Transverse colon (tissue), 4 donors: ENCODE measurements at regions not wholly inside any gene's neighbourhood (a gene's known extent, or its start where the extent isn't known, plus 50 kb on each side); places are given as distances from the start of the nearest gene placed in this dataset.

Experiments used
- DNase-seq: peaks from one replicate; pipeline ENCODE4 v3.0.0-alpha.2; 2019
- H3K27ac ChIP-seq, 4 donors: fragments of 200-600 bp; sonication (generic); 2 replicates each; pipeline ENCODE4 v1.5.1; 2016 to 2018; ENCODE audit warnings: inconsistent platforms in 4 of 4
- H3K27me3 ChIP-seq: fragments of 200-600 bp; sonication (generic); 2 replicates; pipeline ENCODE4 v1.5.1; 2017; ENCODE audit warnings: inconsistent platforms
- H3K36me3 ChIP-seq, 4 donors: fragments of 200-600 bp; sonication (generic); 2 replicates each; pipeline ENCODE4 v1.5.1; 2017 to 2019; ENCODE audit warnings: inconsistent platforms in 4 of 4
- H3K4me1 ChIP-seq, 4 donors: fragments of 200-600 bp; sonication (generic); 2 replicates each; pipeline ENCODE4 v1.5.1; 2017 to 2020; ENCODE audit warnings: inconsistent platforms in 4 of 4
- H3K4me3 ChIP-seq, 4 donors: fragments of 200-600 bp; sonication (generic); 1 replicate in 1 of 4; 2 replicates in 3 of 4; pipeline versions ENCODE4 v1.5.1 to v1.6.1; 2017 to 2019; ENCODE audit warnings: inconsistent platforms in 4 of 4
- H3K9me3 ChIP-seq, 2 donors: fragments of 200-600 bp; sonication (generic); 2 replicates each; pipeline ENCODE4 v1.5.1; 2017 to 2019; ENCODE audit warnings: inconsistent platforms in 2 of 2
- EP300 ChIP-seq: sonication (generic); formaldehyde crosslinking; IDR thresholded peaks from one replicate; pipeline ENCODE4 v1.6.1; 2017; ENCODE audit warnings: antibody characterized with exemption, low read depth
- POLR2A ChIP-seq: fragments of 450-650 bp; IDR thresholded peaks from one replicate; pipeline ENCODE4 v1.6.1; 2016; ENCODE audit warnings: antibody characterized with exemption, mild to moderate bottlenecking, moderate library complexity
- POLR2AphosphoS5 ChIP-seq, 3 donors: sonication (generic); formaldehyde crosslinking; IDR thresholded peaks; one replicate each; pipeline ENCODE4 v1.6.1; 2016; ENCODE audit warnings: antibody characterized with exemption in 3 of 3
- WGBS, 2 donors: methylation state at CpG; one replicate each; pipeline ENCODE4 v1.1.5; 2018; ENCODE audit warnings: low coverage in 1 of 2; 5-methylcytosine and 5-hydroxymethylcytosine counted together
- in situ Hi-C, 4 donors: fragments of 200-750 bp; cut with MboI; loops; one replicate each; pipeline versions ENCODE4 v1.15.0 to v1.15.1; 2017; ENCODE audit warnings: low sequenced_read_pairs in 3 of 4, low pct_ligation_motif_present in 1 of 4, low pct_unique_long_range_greater_than_20kb in 1 of 4
- intact Hi-C: fragments of 100-400 bp; cut with DNase I; formaldehyde crosslinking; loops from one replicate; pipeline ENCODE4 v1.15.1; 2023; ENCODE audit warnings: low total_unique reads
- TF ChIP-seq, protein P1 (sequence below), 5 experiments: fragments of 200-600 bp in 3 of 5; fragments of 450-650 bp in 2 of 5; sonication (generic) in 3 of 5; IDR thresholded peaks; 1 replicate in 2 of 5; 2 replicates in 3 of 5; pipeline ENCODE4 v1.5.1; 2016 to 2017; ENCODE audit warnings: antibody characterized with exemption in 5 of 5, inconsistent platforms in 3 of 5, mild to moderate bottlenecking in 2 of 5, moderate library complexity in 1 of 5

DNA sequence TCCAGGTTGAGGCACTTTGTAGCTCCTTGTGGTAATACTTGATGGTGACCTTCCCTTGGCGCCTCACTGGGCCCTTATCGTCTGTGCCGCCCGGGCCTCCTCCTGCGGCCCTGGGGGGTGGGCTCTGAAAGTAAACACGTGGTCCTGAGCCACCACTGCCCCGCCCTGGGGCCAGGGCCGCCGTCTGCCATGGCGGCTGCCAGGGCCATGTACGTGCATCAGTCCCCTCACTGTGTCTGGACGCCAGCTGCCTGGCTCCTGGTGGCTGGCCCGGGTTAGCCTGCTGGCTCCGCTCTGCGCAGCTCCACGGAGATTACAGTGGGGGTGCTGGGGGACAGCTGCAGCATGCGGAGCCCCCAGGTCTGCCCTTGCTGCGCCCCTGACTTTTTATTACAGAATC lies 81.8 kb upstream of the CENPW start:
- intact Hi-C loops (no loop called here), in situ Hi-C loops (no loop called here)
- no peaks in the 10 kb centered on the region for H3K27me3 ChIP-seq
- H3K36me3 ChIP-seq = no peaks in the 10 kb centered on the region
- WGBS, 2 donors = 96 to 100% methylated on average over 5 to 18 of the region's 18 CpGs
- H3K9me3 ChIP-seq = peaks cover 3 to 4% of the 10 kb centered on the region in 2 donors
- no peak for DNase-seq
- no peaks in the 10 kb centered on the region for H3K4me1 ChIP-seq
- H3K27ac ChIP-seq = no peak overlapping the region
- no peak for TF ChIP-seq POLR2AphosphoS5 (IDR thresholded peaks at IDR 0.05)
- TF ChIP-seq, protein P1, sequence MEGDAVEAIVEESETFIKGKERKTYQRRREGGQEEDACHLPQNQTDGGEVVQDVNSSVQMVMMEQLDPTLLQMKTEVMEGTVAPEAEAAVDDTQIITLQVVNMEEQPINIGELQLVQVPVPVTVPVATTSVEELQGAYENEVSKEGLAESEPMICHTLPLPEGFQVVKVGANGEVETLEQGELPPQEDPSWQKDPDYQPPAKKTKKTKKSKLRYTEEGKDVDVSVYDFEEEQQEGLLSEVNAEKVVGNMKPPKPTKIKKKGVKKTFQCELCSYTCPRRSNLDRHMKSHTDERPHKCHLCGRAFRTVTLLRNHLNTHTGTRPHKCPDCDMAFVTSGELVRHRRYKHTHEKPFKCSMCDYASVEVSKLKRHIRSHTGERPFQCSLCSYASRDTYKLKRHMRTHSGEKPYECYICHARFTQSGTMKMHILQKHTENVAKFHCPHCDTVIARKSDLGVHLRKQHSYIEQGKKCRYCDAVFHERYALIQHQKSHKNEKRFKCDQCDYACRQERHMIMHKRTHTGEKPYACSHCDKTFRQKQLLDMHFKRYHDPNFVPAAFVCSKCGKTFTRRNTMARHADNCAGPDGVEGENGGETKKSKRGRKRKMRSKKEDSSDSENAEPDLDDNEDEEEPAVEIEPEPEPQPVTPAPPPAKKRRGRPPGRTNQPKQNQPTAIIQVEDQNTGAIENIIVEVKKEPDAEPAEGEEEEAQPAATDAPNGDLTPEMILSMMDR (IDR thresholded peaks at IDR 0.05) = no peak
- TF ChIP-seq POLR2A = no peak
- no peak for TF ChIP-seq EP300
- no peak overlapping the region for H3K4me3 ChIP-seq

DNA sequence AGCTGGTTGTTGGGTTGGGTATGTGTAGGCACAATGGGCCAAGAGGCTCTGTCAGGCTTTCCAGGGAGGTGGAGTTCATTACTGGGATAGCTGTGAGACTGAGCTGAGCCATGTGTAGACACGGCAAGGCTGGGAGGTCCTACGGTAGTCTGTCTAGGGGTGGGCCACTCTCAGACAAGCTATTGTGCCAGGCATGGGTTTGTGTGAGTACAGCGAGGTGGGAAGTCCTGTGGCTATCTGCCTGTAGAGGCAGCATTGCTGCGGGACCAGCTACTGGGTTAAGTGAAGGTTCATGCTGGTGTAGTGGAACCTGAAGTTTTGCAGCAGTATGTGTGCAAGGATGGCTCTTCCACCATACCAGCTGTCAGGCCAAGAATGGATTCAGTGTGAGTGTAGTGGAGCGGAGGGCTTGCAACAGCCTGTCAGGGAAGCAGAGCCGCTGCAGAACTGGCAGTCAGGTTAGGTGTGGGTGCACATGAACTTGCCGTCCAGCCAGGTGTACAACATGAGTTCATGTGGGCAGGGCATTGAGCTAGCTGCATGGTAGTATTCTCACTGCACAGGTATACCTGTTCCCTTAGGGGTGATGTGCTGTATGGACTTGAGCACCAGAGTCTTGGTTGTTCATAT lies 78.0 kb upstream of the CENPW start:
- H3K9me3 ChIP-seq = peaks cover 3 to 4% of the 10 kb centered on the region in 2 donors
- DNase-seq = no peak
- H3K4me1 ChIP-seq = peaks cover 0 to 6% (median 0%) of the 10 kb centered on the region in 4 donors
- in situ Hi-C loops (no loop called here), intact Hi-C loops (no loop called here)
- H3K4me3 ChIP-seq = no peak overlapping the region
- TF ChIP-seq POLR2A (no peak), EP300 (no peak), POLR2AphosphoS5 (IDR thresholded peaks at IDR 0.05) (no peak)
- TF ChIP-seq, protein P1 (IDR thresholded peaks at IDR 0.05) = no peak
- WGBS, 2 donors = 91% methylated on average over 7 of the region's 7 CpGs; no CpG with 5 or more reads in 1 of the 2 donors
- no peaks in the 10 kb centered on the region for H3K27me3 ChIP-seq
- H3K27ac ChIP-seq = no peak overlapping the region
- H3K36me3 ChIP-seq = no peaks in the 10 kb centered on the region

DNA sequence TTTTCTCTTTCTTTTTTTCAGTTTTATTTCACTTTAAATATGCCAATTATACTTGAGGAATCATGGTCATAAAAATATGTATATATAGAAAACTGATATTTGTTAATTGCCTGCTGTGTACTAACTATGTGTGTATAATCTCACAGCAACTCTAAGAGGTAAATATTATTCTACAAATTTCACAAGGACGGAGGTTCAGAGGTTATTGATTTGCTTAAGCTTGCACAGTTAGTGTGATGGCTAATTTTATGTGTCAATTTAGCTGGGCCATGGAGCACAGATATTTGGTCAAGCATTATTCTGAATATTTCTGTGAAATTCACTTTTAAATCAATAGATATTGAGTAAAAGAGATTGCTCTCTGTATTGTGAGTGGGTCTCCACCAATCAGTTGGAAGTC lies 75.7 kb upstream of the CENPW start:
- intact Hi-C loops = no loop called here
- Histone ChIP-seq H3K4me3 (no peak overlapping the region), H3K27me3 (no peaks in the 10 kb centered on the region), H3K4me1 (peaks cover 0 to 12% (median 0%) of the 10 kb centered on the region in 4 donors), H3K27ac (no peak overlapping the region), H3K9me3 (peaks cover 0 to 3% of the 10 kb centered on the region in 2 donors), H3K36me3 (no peaks in the 10 kb centered on the region)
- no peak for DNase-seq
- 50 to 73% methylated on average over 1 of the region's 1 CpG for WGBS, 2 donors
- in situ Hi-C loops = no loop called here
- TF ChIP-seq EP300 (no peak), POLR2A (no peak), POLR2AphosphoS5 (IDR thresholded peaks at IDR 0.05) (no peak)
- TF ChIP-seq, protein P1 (IDR thresholded peaks at IDR 0.05) = no peak

DNA sequence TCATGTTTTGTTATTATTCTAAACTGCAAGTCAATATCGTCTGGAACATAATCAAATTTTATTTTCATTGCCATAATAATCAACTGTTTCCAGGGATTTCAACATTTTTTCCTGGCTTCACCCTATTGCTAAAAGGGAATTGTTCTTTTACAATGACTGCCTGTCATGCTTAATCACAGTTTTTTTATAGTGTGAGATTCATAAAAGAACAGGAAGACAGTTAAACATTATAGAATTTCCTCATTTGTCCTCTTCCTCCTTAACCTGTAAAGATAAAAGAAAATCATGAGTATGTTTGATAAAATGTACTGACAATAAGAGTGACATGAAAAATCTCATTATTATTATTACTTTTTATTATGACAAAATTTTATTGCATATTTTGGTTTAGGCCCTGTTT lies 73.3 kb upstream of the CENPW start:
- in situ Hi-C loops (no loop called here), intact Hi-C loops (no loop called here)
- Histone ChIP-seq H3K4me1 (peaks cover 0 to 12% (median 0%) of the 10 kb centered on the region in 4 donors), H3K36me3 (no peaks in the 10 kb centered on the region), H3K9me3 (no peaks in the 10 kb centered on the region), H3K27me3 (no peaks in the 10 kb centered on the region), H3K4me3 (no peak overlapping the region), H3K27ac (no peak overlapping the region)
- 44 to 45% methylated on average over 1 of the region's 1 CpG for WGBS, 2 donors
- TF ChIP-seq EP300 = no peak
- TF ChIP-seq POLR2A = no peak
- TF ChIP-seq, protein P1 (IDR thresholded peaks at IDR 0.05) = no peak
- no peak for TF ChIP-seq POLR2AphosphoS5 (IDR thresholded peaks at IDR 0.05)
- no peak for DNase-seq
